Activated gamma-delta T cell treated with anti-CD3 and anti-CD28 coated beads, Interleukin-2, amount 50 U/mL, for 16 hours (primary cell): ENCODE measurements at regions not wholly inside any gene's neighbourhood (a gene's known extent, or its start where the extent isn't known, plus 50 kb on each side); places are given as distances from the start of the nearest gene placed in this dataset.
"Not testable (repeated sequence)": the region's sequence is repeated elsewhere in the genome, so short reads cannot be mapped to it uniquely, and the experiment has no call there.

ENCODE experiments used
- DNase-seq: peaks from one replicate; pipeline ENCODE4 v3.0.0-alpha.2; 2020; ENCODE audit warnings: low read depth

- DNase-seq: no peak
These were observed 89.0 kb upstream of the DLGAP1 start for GRCh38 chr18:4544142-4544541.

DNA sequence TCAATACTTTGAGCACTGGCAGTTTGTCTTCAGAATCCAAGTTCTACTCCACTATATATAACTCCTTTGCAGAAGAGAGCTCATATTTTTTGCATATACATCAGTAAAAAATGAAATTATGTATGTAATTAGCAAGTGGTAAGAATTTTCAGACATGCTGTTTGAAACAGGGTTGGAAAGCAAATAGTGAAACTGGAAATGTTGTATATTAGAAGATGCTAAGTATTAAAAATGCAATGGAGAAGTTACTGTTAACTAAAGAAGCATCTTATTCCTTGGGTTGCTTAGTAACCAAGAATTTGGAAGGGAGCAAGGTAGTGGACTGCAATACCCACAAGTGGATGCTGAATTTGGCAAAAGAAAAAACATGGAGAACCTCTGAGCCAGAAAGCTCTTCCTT lies 88.6 kb upstream of the DLGAP1 start:
- no peak for DNase-seq

DNA sequence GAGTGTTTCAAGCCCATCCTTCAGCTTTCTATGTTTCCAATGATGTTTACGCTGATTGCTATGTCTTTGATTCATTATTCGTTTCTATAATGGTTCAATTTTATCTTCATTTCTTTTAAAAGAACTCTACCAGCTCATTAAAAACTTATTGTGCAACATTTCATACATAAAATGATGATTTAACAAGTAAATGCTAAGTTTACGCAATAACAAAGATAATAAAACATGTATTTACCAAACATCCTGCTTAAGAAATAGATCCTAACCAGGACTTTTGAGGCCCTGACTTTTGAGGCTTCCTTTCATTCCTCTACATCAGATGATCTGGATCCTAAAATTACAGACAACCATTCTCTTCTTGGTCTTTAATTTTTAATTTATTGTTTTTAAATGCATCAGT lies 86.5 kb upstream of the DLGAP1 start:
- no peak for DNase-seq

- DNase-seq: no peak
These were observed 81.3 kb upstream of the DLGAP1 start for GRCh38 chr18:4536447-4536846.

DNA sequence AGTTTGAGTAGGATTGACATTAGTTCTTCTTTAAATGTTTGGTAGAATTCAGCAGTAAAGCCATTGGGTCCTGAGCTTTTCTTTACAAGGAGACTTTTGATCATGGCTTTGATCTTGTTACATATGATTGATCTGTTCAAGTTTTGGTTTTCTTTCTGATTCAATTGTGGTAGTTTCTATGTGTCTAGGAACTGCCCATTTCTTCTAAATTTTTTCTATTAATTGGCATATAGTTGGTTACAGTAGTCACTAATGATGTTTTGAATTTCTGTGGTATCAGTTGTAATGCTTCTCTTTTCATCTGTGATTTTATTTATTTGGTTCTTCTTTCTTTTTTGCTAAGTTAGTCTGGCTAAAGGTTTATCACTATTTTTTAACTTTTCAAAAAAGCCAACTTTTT lies 73.3 kb upstream of the DLGAP1 start:
- DNase-seq: no peak

DNA sequence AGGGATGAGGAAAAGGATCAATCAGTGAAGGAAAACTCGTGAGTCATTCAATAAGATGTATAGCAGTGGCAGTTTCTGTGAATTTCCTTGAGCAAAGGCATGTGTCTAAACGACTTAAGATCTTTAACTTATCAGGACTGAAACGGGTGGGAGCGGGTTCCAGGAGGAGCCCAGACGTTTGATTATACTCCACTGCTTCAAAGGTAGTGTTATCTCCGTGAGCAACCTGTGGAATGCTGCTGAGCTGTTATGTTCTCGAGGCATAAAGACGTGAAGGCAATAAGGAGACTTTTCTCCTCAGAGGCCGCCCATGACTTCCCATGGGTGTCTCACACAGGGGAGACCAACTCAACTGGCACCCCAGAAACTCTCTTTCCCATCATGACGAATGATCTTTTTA lies 72.7 kb upstream of the DLGAP1 start:
- not testable (repeated sequence) for DNase-seq

- DNase-seq: no peak
These were observed 69.0 kb upstream of the DLGAP1 start for GRCh38 chr18:4524096-4524495.

- no peak for DNase-seq
These were observed 56.1 kb upstream of the DLGAP1 start for GRCh38 chr18:4511166-4511565.

- no peak for DNase-seq
These were observed 55.6 kb upstream of the DLGAP1 start for GRCh38 chr18:4510711-4511110.

- DNase-seq: no peak
These were observed 55.1 kb upstream of the DLGAP1 start for GRCh38 chr18:4510160-4510559.
